Gastroesophageal sphincter (tissue), 3 donors: ENCODE measurements at regions not wholly inside any gene's neighbourhood (a gene's known extent, or its start where the extent isn't known, plus 50 kb on each side); places are given as distances from the start of the nearest gene placed in this dataset.

Experiments
- CTCF ChIP-seq, 4 experiments: fragments of 200-600 bp in 2 of 4; fragments of 450-650 bp in 2 of 4; sonication (generic) in 1 of 4; IDR thresholded peaks; one replicate each; pipeline ENCODE4 v1.5.1; 2017 to 2019; ENCODE audit warnings: antibody characterized with exemption in 4 of 4, mild to moderate bottlenecking in 2 of 4, moderate library complexity in 2 of 4
- EP300 ChIP-seq: sonication (generic); formaldehyde crosslinking; IDR thresholded peaks from one replicate; pipeline ENCODE4 v1.6.1; 2017; ENCODE audit warnings: antibody characterized with exemption, mild to moderate bottlenecking
- POLR2A ChIP-seq, 2 donors: fragments of 450-650 bp; IDR thresholded peaks; one replicate each; pipeline ENCODE4 v1.6.1; 2017; ENCODE audit warnings: antibody characterized with exemption in 2 of 2, mild to moderate bottlenecking in 2 of 2, moderate library complexity in 1 of 2

DNA sequence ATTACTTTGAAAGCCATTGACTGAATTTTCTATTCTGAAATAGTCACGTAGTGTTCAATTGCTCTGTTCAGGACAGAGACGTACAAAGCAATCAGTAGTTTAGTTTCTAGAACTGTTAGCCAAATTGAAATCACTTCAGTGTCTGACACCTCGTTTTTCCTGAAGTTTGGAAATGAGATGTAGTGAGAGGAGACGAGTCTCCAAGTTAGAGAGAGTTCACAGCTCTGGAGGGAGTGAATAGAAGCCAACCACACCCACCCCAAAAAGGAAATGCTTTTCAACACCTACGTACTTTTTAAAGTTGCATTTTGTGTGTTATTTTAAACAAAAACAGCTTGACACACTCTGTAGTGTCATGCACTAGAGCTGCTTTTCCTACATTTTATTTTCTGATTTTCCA lies 296.0 kb downstream of the ADGRG6 start:
- TF ChIP-seq CTCF (IDR thresholded peaks at IDR 0.05) (no peak), POLR2A (IDR thresholded peaks at IDR 0.05) (no peak), EP300 (no peak)
